ENCODE measurements at regions not wholly inside any gene's neighbourhood (a gene's known extent, or its start where the extent isn't known, plus 50 kb on each side); places are given as distances from the start of the nearest gene placed in this dataset.

DNA sequence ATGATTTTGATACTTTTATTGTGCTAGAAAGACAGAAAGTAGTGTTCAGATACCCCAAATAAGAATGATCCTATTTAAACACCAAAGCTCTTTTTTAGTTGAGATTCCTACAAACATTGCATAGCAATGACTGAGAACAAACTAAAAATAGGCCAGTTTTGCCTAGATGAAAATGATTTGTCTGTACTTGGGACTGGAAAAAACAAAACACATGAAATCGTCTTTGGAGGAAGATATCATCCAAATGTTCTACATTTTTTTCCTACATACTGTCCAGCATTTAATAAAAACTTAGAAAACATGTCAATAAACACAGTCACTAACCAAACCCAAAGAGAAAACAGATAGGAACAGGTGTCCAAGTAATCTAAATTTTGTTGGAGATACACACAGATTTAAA, 111.6 kb upstream of the MEOX2 start:
- TF ChIP-seq, protein P1, sequence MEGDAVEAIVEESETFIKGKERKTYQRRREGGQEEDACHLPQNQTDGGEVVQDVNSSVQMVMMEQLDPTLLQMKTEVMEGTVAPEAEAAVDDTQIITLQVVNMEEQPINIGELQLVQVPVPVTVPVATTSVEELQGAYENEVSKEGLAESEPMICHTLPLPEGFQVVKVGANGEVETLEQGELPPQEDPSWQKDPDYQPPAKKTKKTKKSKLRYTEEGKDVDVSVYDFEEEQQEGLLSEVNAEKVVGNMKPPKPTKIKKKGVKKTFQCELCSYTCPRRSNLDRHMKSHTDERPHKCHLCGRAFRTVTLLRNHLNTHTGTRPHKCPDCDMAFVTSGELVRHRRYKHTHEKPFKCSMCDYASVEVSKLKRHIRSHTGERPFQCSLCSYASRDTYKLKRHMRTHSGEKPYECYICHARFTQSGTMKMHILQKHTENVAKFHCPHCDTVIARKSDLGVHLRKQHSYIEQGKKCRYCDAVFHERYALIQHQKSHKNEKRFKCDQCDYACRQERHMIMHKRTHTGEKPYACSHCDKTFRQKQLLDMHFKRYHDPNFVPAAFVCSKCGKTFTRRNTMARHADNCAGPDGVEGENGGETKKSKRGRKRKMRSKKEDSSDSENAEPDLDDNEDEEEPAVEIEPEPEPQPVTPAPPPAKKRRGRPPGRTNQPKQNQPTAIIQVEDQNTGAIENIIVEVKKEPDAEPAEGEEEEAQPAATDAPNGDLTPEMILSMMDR (IDR thresholded peaks at IDR 0.05; ENCODE audit: low read depth, low read length, missing input control): no peak
- TF ChIP-seq TAF1 (conservative IDR thresholded peaks at IDR 0.05): no peak
- no peak for TF ChIP-seq YY1 (IDR thresholded peaks at IDR 0.05)
- TF ChIP-seq, protein P2, sequence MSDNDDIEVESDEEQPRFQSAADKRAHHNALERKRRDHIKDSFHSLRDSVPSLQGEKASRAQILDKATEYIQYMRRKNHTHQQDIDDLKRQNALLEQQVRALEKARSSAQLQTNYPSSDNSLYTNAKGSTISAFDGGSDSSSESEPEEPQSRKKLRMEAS (IDR thresholded peaks at IDR 0.05): no peak
- no peak for TF ChIP-seq RXRA (IDR thresholded peaks at IDR 0.05)

Measured in liver (tissue), 3 donors.